Mesothelial cell of epicardium (in vitro differentiated cells): ENCODE measurements at regions not wholly inside any gene's neighbourhood (a gene's known extent, or its start where the extent isn't known, plus 50 kb on each side); places are given as distances from the start of the nearest gene placed in this dataset.

Experiments
- DNase-seq, 2 experiments: peaks; one replicate each; pipeline ENCODE4 v3.0.0; 2021; ENCODE audit warnings: low spot score in 2 of 2; ENCODE audit not compliant: unreplicated experiment in 2 of 2
- H3K27ac Mint-ChIP-seq: 2 replicates; pipeline ENCODE4 v1.8.0; 2021; ENCODE audit warnings: mixed read lengths
- H3K27me3 Mint-ChIP-seq: 2 replicates; pipeline ENCODE4 v1.8.0; 2021; ENCODE audit warnings: low read depth, mixed read lengths
- H3K36me3 Mint-ChIP-seq: 2 replicates; pipeline ENCODE4 v1.8.0; 2021; ENCODE audit warnings: mixed read lengths
- H3K4me1 Mint-ChIP-seq: 2 replicates; pipeline ENCODE4 v1.8.0; 2021; ENCODE audit warnings: mixed read lengths
- H3K4me3 Mint-ChIP-seq: 2 replicates; pipeline ENCODE4 v1.8.0; 2021; ENCODE audit warnings: mild to moderate bottlenecking, moderate library complexity, mixed read lengths
- H3K9me3 Mint-ChIP-seq: 2 replicates; pipeline ENCODE4 v1.8.0; 2021; ENCODE audit warnings: mixed read lengths
- TF ChIP-seq, protein P1 (sequence below): fragments of 200-600 bp; sonication (generic); IDR thresholded peaks from one replicate; pipeline ENCODE4 v1.5.0; 2021; ENCODE audit warnings: antibody characterized with exemption; ENCODE audit not compliant: unreplicated experiment

DNA sequence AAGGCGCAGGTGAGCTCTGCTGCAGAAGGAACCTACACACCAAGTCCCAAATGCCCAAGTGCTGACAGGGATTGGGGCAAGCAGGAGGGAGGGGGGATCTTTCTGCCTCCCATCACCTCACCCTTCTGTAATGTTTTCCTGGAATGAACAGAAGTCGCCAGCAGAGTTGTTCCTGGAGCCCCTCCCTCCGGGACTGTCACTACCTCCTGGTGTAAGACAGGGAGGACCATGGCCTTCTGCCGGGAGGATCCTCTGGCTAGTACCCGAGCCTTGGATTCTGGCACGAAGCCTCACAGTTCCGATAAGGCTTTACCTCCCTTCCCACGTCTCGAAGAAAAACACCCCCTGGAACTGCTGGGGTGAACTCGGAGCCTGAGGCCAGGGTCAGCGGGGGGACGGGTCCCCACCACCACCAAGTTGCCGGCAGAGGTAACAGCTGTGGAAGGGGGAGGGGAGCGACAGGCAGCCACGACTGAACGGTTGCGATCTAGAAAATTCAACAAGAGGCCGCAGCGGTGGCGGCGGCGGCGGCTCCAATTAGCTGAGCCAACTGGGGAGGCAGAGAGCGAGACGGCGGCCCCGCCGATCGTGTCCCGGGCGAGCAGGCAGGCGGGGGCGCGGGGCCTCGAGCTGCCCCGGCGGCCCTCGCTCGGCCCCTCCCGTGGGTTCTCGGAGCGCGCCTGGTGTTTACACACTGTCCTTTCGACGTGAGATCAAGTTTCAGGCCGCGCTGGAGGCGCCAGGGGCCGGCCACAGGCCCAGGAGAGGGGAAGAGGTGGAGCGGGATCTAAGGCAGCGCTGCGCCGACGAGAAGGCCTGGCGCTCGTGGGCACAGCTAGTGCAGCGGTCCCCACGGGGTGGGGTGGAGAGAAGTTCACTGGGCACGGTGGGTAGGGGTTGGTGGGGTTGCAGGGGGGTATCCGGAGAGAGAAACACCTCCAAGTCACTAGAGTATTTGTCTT is 53.7 kb upstream of the BCOR start:
- Mint-ChIP-seq H3K9me3 (no peaks in the 10 kb centered on the region), H3K27me3 (peaks cover 7% of the 10 kb centered on the region), H3K36me3 (no peaks in the 10 kb centered on the region), H3K27ac (no peak overlapping the region), H3K4me1 (peaks cover 35% of the 10 kb centered on the region), H3K4me3 (peak overlapping the region; percentile 50)
- DNase-seq: peak in 1 of 2 experiments; percentile 41
- TF ChIP-seq, protein P1, sequence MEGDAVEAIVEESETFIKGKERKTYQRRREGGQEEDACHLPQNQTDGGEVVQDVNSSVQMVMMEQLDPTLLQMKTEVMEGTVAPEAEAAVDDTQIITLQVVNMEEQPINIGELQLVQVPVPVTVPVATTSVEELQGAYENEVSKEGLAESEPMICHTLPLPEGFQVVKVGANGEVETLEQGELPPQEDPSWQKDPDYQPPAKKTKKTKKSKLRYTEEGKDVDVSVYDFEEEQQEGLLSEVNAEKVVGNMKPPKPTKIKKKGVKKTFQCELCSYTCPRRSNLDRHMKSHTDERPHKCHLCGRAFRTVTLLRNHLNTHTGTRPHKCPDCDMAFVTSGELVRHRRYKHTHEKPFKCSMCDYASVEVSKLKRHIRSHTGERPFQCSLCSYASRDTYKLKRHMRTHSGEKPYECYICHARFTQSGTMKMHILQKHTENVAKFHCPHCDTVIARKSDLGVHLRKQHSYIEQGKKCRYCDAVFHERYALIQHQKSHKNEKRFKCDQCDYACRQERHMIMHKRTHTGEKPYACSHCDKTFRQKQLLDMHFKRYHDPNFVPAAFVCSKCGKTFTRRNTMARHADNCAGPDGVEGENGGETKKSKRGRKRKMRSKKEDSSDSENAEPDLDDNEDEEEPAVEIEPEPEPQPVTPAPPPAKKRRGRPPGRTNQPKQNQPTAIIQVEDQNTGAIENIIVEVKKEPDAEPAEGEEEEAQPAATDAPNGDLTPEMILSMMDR: no peak

DNA sequence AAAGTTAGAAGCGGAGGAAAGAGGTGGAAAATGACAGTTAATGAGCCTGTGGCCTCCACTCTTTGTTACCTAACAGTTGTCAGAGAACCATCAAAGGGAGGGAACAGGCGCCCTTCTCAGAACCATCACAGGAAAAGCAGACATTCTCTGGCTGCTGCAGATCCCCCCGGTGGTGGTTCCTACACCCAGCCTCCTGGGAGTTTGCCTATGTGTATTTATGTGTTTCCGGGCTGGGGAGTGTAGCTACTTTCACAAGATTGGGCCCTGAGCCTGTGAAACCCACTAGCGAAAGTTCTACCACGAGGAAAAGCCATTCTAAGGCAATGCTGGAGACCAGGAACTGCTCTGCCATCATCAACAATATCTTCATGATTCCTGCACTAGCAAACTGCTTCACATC is 52.7 kb upstream of the BCOR start:
- DNase-seq: no peak
- H3K36me3 Mint-ChIP-seq: no peaks in the 10 kb centered on the region
- peaks cover 7% of the 10 kb centered on the region for H3K27me3 Mint-ChIP-seq
- no peaks in the 10 kb centered on the region for H3K9me3 Mint-ChIP-seq
- peaks cover 31% of the 10 kb centered on the region for H3K4me1 Mint-ChIP-seq
- TF ChIP-seq, protein P1: no peak
- no peak overlapping the region for H3K27ac Mint-ChIP-seq
- no peak overlapping the region for H3K4me3 Mint-ChIP-seq

GRCh38 chrX:40149286-40150175 is 51.8 kb upstream of the BCOR start:
- DNase-seq: no peak
- TF ChIP-seq, protein P1: no peak

DNA sequence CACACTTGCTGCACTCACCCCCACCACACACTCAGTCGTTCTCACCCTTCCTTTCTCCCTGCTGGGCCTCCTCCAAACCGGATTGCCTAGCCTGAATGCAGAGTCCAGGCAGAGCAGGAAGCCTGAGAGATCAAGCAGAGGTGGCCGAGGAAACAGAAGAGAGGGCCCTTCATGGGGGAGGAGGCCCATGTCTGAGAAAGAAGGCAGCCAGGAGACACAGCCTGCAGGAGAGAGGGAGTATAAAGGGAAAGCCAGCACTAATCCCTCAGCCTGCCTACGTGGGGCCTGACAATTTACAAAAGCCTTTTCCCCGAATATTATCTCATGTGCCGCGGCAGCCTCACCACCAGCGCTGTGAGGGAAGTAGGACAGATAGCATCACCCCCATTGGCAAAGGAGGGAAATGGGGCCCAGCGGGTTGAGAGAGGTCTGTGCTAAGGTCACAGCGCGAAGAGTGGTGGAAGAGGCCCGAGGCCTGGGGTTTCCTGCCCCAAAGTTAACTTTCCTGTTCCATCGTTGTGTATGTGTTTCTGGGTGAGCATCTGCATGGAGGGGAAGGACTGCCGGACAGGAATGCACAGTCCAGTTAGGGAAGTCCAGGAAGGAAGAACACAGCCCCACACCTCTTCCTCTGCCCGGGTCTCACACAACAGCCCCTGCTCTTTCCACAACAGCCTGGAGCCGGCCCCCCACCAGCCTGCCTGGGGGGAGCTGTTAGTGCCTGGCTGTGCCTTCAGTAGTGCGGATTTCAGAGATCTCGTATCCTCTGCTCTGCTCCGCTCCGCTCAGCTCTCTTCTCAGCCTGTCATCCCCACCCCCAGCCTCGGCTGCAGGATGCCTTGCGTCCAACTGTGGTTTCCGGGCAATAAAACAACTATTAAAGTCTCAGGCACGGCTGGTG is 50.9 kb upstream of the BCOR start:
- TF ChIP-seq, protein P1: no peak
- Mint-ChIP-seq H3K27me3 (peaks cover 7% of the 10 kb centered on the region), H3K9me3 (no peaks in the 10 kb centered on the region), H3K36me3 (no peaks in the 10 kb centered on the region), H3K27ac (peak overlapping the region; percentile 87), H3K4me3 (peak overlapping the region; percentile 30), H3K4me1 (peaks cover 38% of the 10 kb centered on the region)
- DNase-seq: peak in 1 of 2 experiments; percentile 39

More at GRCh38 chrX:40149286-40150175, 51.8 kb upstream of the BCOR start:
- H3K4me1 Mint-ChIP-seq: peaks cover 38% of the 10 kb centered on the region
- peak overlapping the region; percentile 87 for H3K27ac Mint-ChIP-seq
- no peaks in the 10 kb centered on the region for H3K9me3 Mint-ChIP-seq
- peaks cover 7% of the 10 kb centered on the region for H3K27me3 Mint-ChIP-seq
- no peaks in the 10 kb centered on the region for H3K36me3 Mint-ChIP-seq
- no peak overlapping the region for H3K4me3 Mint-ChIP-seq

DNA sequence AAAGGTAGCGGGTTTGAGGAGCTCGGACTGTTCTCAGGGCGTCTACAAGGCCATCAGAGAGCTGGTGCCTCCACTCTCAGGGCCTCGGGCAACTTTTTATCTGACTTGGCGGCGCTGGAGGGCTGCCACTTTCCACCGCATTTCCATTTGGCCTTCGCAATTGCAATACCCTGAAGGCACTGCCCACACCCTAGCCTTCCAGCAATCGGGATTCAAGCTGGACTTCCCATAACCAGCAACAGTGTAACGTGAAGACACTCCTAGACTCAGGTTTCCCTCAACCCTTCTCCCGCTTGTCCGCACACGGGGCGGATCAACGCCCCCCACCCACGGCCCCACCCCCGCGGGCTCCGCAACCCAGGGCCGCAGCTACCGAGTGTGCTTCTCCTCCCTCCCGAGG is 50.2 kb upstream of the BCOR start:
- no peak overlapping the region for H3K4me3 Mint-ChIP-seq
- H3K27me3 Mint-ChIP-seq: peaks cover 11% of the 10 kb centered on the region
- DNase-seq: no peak
- peaks cover 36% of the 10 kb centered on the region for H3K4me1 Mint-ChIP-seq
- no peaks in the 10 kb centered on the region for H3K36me3 Mint-ChIP-seq
- H3K27ac Mint-ChIP-seq: no peak overlapping the region
- H3K9me3 Mint-ChIP-seq: peaks cover 4% of the 10 kb centered on the region
- TF ChIP-seq, protein P1: no peak
